Endothelial cell (in vitro differentiated cells): ENCODE measurements at regions not wholly inside any gene's neighbourhood (a gene's known extent, or its start where the extent isn't known, plus 50 kb on each side); places are given as distances from the start of the nearest gene placed in this dataset.

Experiments
- DNase-seq: peaks from one replicate; pipeline ENCODE4 v3.0.0; 2021; ENCODE audit warnings: low spot score
- H3K27ac Mint-ChIP-seq: one replicate; pipeline ENCODE4 v1.8.0; 2021; ENCODE audit warnings: mixed read lengths, inconsistent platforms; ENCODE audit not compliant: unreplicated experiment
- H3K27me3 Mint-ChIP-seq: one replicate; pipeline ENCODE4 v1.8.0; 2021; ENCODE audit warnings: mild to moderate bottlenecking, moderate library complexity, mixed read lengths, inconsistent platforms; ENCODE audit not compliant: unreplicated experiment
- H3K36me3 Mint-ChIP-seq: one replicate; pipeline ENCODE4 v1.8.0; 2021; ENCODE audit warnings: mild to moderate bottlenecking, low read depth, mixed read lengths, inconsistent platforms; ENCODE audit not compliant: unreplicated experiment
- H3K4me1 Mint-ChIP-seq: one replicate; pipeline ENCODE4 v1.8.0; 2021; ENCODE audit warnings: mild to moderate bottlenecking, mixed read lengths, inconsistent platforms; ENCODE audit not compliant: unreplicated experiment
- H3K4me3 Mint-ChIP-seq: one replicate; pipeline ENCODE4 v1.8.0; 2021; ENCODE audit warnings: mild to moderate bottlenecking, mixed read lengths, inconsistent platforms; ENCODE audit not compliant: unreplicated experiment
- H3K9me3 Mint-ChIP-seq: one replicate; pipeline ENCODE4 v1.8.0; 2021; ENCODE audit warnings: mixed read lengths, inconsistent platforms; ENCODE audit not compliant: unreplicated experiment
- CTCF ChIP-seq: fragments of 200-600 bp; sonication (generic); IDR thresholded peaks from one replicate; pipeline ENCODE4 v1.5.0; 2021; ENCODE audit warnings: antibody characterized with exemption; ENCODE audit not compliant: unreplicated experiment

GRCh38 chr4:53659737-53660136 lies 68.5 kb upstream of the LNX1 start:
- Mint-ChIP-seq H3K27me3 (peaks cover 2% of the 10 kb centered on the region), H3K4me1 (peaks cover 7% of the 10 kb centered on the region), H3K36me3 (no peaks in the 10 kb centered on the region), H3K27ac (no peak overlapping the region), H3K4me3 (no peak overlapping the region), H3K9me3 (no peaks in the 10 kb centered on the region)
- no peak for TF ChIP-seq CTCF
- no peak for DNase-seq

- DNase-seq = no peak
- TF ChIP-seq CTCF = no peak
- Mint-ChIP-seq H3K4me1 (peaks cover 7% of the 10 kb centered on the region), H3K36me3 (no peaks in the 10 kb centered on the region), H3K9me3 (no peaks in the 10 kb centered on the region), H3K27me3 (peaks cover 2% of the 10 kb centered on the region), H3K27ac (no peak overlapping the region), H3K4me3 (no peak overlapping the region)
Measured at GRCh38 chr4:53659112-53659511, 67.8 kb upstream of the LNX1 start.

GRCh38 chr4:53658029-53658428 lies 66.7 kb upstream of the LNX1 start:
- no peak overlapping the region for H3K27ac Mint-ChIP-seq
- no peak for DNase-seq
- H3K4me1 Mint-ChIP-seq = peaks cover 7% of the 10 kb centered on the region

GRCh38 chr4:53656421-53656981 lies 65.2 kb upstream of the LNX1 start:
- Mint-ChIP-seq H3K27ac (no peak overlapping the region), H3K4me1 (peaks cover 16% of the 10 kb centered on the region), H3K4me3 (no peak overlapping the region), H3K27me3 (peaks cover 2% of the 10 kb centered on the region), H3K36me3 (no peaks in the 10 kb centered on the region), H3K9me3 (no peaks in the 10 kb centered on the region)
- no peak for TF ChIP-seq CTCF
- DNase-seq = no peak

More at GRCh38 chr4:53658029-53658428, 66.7 kb upstream of the LNX1 start:
- Mint-ChIP-seq H3K4me3 (no peak overlapping the region), H3K27me3 (peaks cover 2% of the 10 kb centered on the region), H3K36me3 (no peaks in the 10 kb centered on the region), H3K9me3 (no peaks in the 10 kb centered on the region)
- TF ChIP-seq CTCF = no peak

GRCh38 chr4:53654300-53654758 lies 63.0 kb upstream of the LNX1 start:
- TF ChIP-seq CTCF = no peak
- H3K36me3 Mint-ChIP-seq = no peaks in the 10 kb centered on the region
- no peaks in the 10 kb centered on the region for H3K9me3 Mint-ChIP-seq
- no peak for DNase-seq
- peaks cover 16% of the 10 kb centered on the region for H3K4me1 Mint-ChIP-seq
- no peak overlapping the region for H3K4me3 Mint-ChIP-seq
- peaks cover 2% of the 10 kb centered on the region for H3K27me3 Mint-ChIP-seq
- H3K27ac Mint-ChIP-seq = no peak overlapping the region
